ENCODE measurements at regions not wholly inside any gene's neighbourhood (a gene's known extent, or its start where the extent isn't known, plus 50 kb on each side); places are given as distances from the start of the nearest gene placed in this dataset.

DNA sequence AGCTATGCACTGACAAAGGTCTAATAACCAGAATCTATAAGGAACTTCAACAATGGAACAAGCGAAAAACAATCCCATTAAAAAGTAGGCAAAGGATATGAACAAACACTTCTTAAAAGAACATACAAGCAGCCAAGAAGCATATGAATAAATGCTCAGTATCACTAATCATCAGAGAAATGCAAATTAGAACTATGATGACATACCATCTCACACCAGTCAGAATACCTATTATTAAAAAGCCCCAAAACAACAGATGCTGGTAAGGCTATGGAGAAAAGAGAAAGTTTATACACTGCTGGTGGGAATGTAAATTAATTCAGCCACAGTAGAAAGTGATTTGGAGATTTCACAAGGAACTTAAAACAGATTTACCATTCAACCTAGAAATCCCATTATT is 211.8 kb downstream of the EDN1 start:
- H2BK5ac ChIP-seq (ENCODE audit: insufficient read length, low read length) = no peak overlapping the region
- H3K23me2 ChIP-seq (ENCODE audit: insufficient read length, low read depth, low read length, poor library complexity, severe bottlenecking) = no peaks in the 10 kb centered on the region
- no peak for DNase-seq
- peaks cover 0 to 8% (median 0%) of the 10 kb centered on the region in 3 experiments; a peak in 2 of 7 replicates for H3K36me3 Mint-ChIP-seq (ENCODE audit: insufficient read depth in 1 of 3, low read depth in 3 of 3)
- H2AFZ ChIP-seq (ENCODE audit: low read length) = no peak overlapping the region
- H3K27ac ChIP-seq (ENCODE audit: insufficient read length, low read depth, low read length) = no peak overlapping the region
- H3K27me3 Mint-ChIP-seq (ENCODE audit: low read depth) = no peaks in the 10 kb centered on the region
- no peak overlapping the region for H3K23ac ChIP-seq (ENCODE audit: insufficient read length, low read depth, low read length)
- H4K8ac ChIP-seq (replicated peaks; ENCODE audit: insufficient read length, low read depth, low read length) = no peak overlapping the region
- no peak overlapping the region for H3K4me3 Mint-ChIP-seq
- no peak overlapping the region for H3K9ac ChIP-seq (ENCODE audit: extremely low read depth, insufficient read length, low read length)
- peaks cover 0 to 2% of the 10 kb centered on the region in 2 experiments; a peak in 2 of 4 replicates for H3K4me1 Mint-ChIP-seq
- no peak overlapping the region for H3K27ac Mint-ChIP-seq
- H3K4ac ChIP-seq (ENCODE audit: low read depth, low read length) = no peak overlapping the region
- no peaks in the 10 kb centered on the region for H3K79me2 ChIP-seq (ENCODE audit: insufficient read depth, low read length)
- H3K18ac ChIP-seq (ENCODE audit: insufficient read length, low read depth, low read length) = no peak overlapping the region
- H4K5ac ChIP-seq (ENCODE audit: insufficient read length, low read depth, low read length) = no peak overlapping the region
- H2BK120ac ChIP-seq (ENCODE audit: low read depth, low read length, poor library complexity, severe bottlenecking) = no peak overlapping the region
- H2BK15ac ChIP-seq (ENCODE audit: low read depth, low read length) = no peak overlapping the region
- H2BK20ac ChIP-seq (ENCODE audit: low read depth, low read length, poor library complexity, severe bottlenecking) = no peak overlapping the region
- no peak overlapping the region for H2AK5ac ChIP-seq (ENCODE audit: insufficient read length, low read length)
- H3K4me1 ChIP-seq (ENCODE audit: insufficient read depth, low read length) = no peaks in the 10 kb centered on the region
- H3K4me2 ChIP-seq (ENCODE audit: insufficient read depth, insufficient read length, low read length) = no peak overlapping the region
- H3K79me1 ChIP-seq (ENCODE audit: insufficient read depth, low read depth, low read length, poor library complexity, severe bottlenecking) = no peaks in the 10 kb centered on the region
- peaks cover 0 to 3% of the 10 kb centered on the region in 2 experiments; a peak in 2 of 5 replicates for H3K9me3 Mint-ChIP-seq
- TF ChIP-seq, protein P1, sequence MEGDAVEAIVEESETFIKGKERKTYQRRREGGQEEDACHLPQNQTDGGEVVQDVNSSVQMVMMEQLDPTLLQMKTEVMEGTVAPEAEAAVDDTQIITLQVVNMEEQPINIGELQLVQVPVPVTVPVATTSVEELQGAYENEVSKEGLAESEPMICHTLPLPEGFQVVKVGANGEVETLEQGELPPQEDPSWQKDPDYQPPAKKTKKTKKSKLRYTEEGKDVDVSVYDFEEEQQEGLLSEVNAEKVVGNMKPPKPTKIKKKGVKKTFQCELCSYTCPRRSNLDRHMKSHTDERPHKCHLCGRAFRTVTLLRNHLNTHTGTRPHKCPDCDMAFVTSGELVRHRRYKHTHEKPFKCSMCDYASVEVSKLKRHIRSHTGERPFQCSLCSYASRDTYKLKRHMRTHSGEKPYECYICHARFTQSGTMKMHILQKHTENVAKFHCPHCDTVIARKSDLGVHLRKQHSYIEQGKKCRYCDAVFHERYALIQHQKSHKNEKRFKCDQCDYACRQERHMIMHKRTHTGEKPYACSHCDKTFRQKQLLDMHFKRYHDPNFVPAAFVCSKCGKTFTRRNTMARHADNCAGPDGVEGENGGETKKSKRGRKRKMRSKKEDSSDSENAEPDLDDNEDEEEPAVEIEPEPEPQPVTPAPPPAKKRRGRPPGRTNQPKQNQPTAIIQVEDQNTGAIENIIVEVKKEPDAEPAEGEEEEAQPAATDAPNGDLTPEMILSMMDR (conservative IDR thresholded peaks at IDR 0.05) = no peak
- no peaks in the 10 kb centered on the region for H4K20me1 ChIP-seq (ENCODE audit: control insufficient read depth, insufficient read depth, insufficient read length)
- H4K91ac ChIP-seq (ENCODE audit: insufficient read length, low read depth, low read length) = no peak overlapping the region
- H3K56ac ChIP-seq (ENCODE audit: insufficient read length, low read depth, low read length) = no peak overlapping the region
- no peak overlapping the region for H2BK12ac ChIP-seq (ENCODE audit: insufficient read length, low read depth, low read length)
- no peak overlapping the region for H3T11ph ChIP-seq (ENCODE audit: low read length)
- no peaks in the 10 kb centered on the region for H3K9me3 ChIP-seq (ENCODE audit: control insufficient read depth, low read depth, low read length)
- no CpG with 5 or more reads among the region's 1 CpG for WGBS (ENCODE audit: extremely low coverage, insufficient read length, low lambda C conversion rate)
- H3K27me3 ChIP-seq (ENCODE audit: insufficient read depth, low read length) = no peaks in the 10 kb centered on the region
- H3K14ac ChIP-seq (ENCODE audit: insufficient read depth, low read length) = no peak overlapping the region

Measured in H9 (cell line).